K562 (cell line): ENCODE measurements at regions not wholly inside any gene's neighbourhood (a gene's known extent, or its start where the extent isn't known, plus 50 kb on each side); places are given as distances from the start of the nearest gene placed in this dataset.

Experiments
- ATAC-seq: fragments of 200-7000 bp; cut with Tn5 transposase; 3 replicates; pipeline ENCODE4 v1.9.1; 2020; ENCODE audit warnings: moderate library complexity
- BruUV-seq: library from RNA; stranded (reverse); fragments of 400-500 nt; replicated peaks from 2 replicates; lab custom pipeline; 2021; lab: Mats Ljungman, UMichigan
- CTCF ChIA-PET: fragments of 300-600 bp; formaldehyde crosslinking; extraction: SDS; loops from one replicate; lab custom pipeline; 2021; ENCODE audit warnings: low intra/inter-chr PET ratio; lab: Yijun Ruan, JAX
- POLR2A ChIA-PET: fragments of 300-600, 350-650 bp; sonication (Branson Sonifier 250); formaldehyde crosslinking; extraction: SDS; loops from one replicate; lab custom pipeline; 2021; ENCODE audit warnings: antibody characterized with exemption, inconsistent platforms; lab: Yijun Ruan, JAX
- DNase-seq, 4 experiments: peaks; one replicate each; pipeline versions ENCODE4 v3.0.0 to v3.0.0-alpha.2; 2011 to 2018; ENCODE audit warnings: low spot score in 3 of 4, mixed read lengths in 3 of 4; ENCODE audit errors: extremely low read depth in 1 of 4
- FAIRE-seq: peaks from 2 replicates; lab custom pipeline; 2011; peaks lifted over from hg19 to GRCh38; lab: Jason Lieb, UNC
- H2AFZ ChIP-seq: 2 replicates; pipeline ENCODE4 v1.6.0; 2011; ENCODE audit warnings: low read depth, low read length, control low read depth, inconsistent platforms
- H3K27ac ChIP-seq: fragments of 200-600 bp; 3 replicates; pipeline ENCODE4 v1.8.0; 2011; ENCODE audit warnings: low read depth, mild to moderate bottlenecking, control low read depth, inconsistent platforms, low read length, moderate library complexity, mixed read lengths; ENCODE audit errors: extremely low read depth
- H3K27me3 ChIP-seq, 2 experiments: fragments of 300-600 bp in 1 of 2; 2 replicates in 1 of 2; 3 replicates in 1 of 2; pipeline versions ENCODE4 v1.6.0 to v1.8.0; 2011; ENCODE audit warnings: inconsistent platforms in 2 of 2, low read length in 2 of 2, mild to moderate bottlenecking in 1 of 2, mixed read lengths in 1 of 2, moderate library complexity in 1 of 2; ENCODE audit not compliant: control insufficient read depth in 2 of 2, insufficient read depth in 2 of 2
- H3K36me3 ChIP-seq: fragments of 300-600 bp; 3 replicates; pipeline ENCODE4 v1.8.0; 2011; ENCODE audit warnings: mild to moderate bottlenecking, low read length, inconsistent platforms; ENCODE audit not compliant: control insufficient read depth, insufficient read depth
- H3K4me1 ChIP-seq, 2 experiments: fragments of 200-600 bp in 1 of 2; replicated peaks in 1 of 2; 2 replicates in 1 of 2; 3 replicates in 1 of 2; pipeline versions ENCODE4 v1.5.1 to v1.8.0; 2011; ENCODE audit warnings: inconsistent platforms in 2 of 2, low read length in 2 of 2, mild to moderate bottlenecking in 1 of 2, mixed read lengths in 1 of 2, moderate library complexity in 1 of 2; ENCODE audit not compliant: control insufficient read depth in 2 of 2, insufficient read depth in 2 of 2
- H3K4me2 ChIP-seq: 2 replicates; pipeline ENCODE4 v1.6.1; 2011; ENCODE audit warnings: low read length, control low read depth, inconsistent platforms, mixed read lengths; ENCODE audit not compliant: insufficient read depth
- H3K4me3 ChIP-seq: fragments of 200-600 bp; sonication (generic), shearing (Covaris generic); 2 replicates; pipeline ENCODE4 v1.5.1; 2016; ENCODE audit warnings: control low read depth, inconsistent platforms
- H3K79me2 ChIP-seq: fragments of 200-600 bp; 3 replicates; pipeline ENCODE4 v1.8.0; 2011; ENCODE audit warnings: low read length, inconsistent platforms; ENCODE audit not compliant: control insufficient read depth, insufficient read depth
- H3K9ac ChIP-seq, 2 experiments: 2 replicates each; pipeline versions ENCODE4 v1.6.0 to v1.6.1; 2011; ENCODE audit warnings: low read depth in 2 of 2, low read length in 2 of 2, control low read depth in 1 of 2, inconsistent platforms in 1 of 2, mild to moderate bottlenecking in 1 of 2, mixed read lengths in 1 of 2; ENCODE audit not compliant: insufficient read depth in 1 of 2
- H3K9me1 ChIP-seq: one replicate; pipeline ENCODE4 v1.6.0; 2011; ENCODE audit warnings: inconsistent platforms, mild to moderate bottlenecking, low read length, moderate library complexity; ENCODE audit not compliant: control insufficient read depth, insufficient read depth
- H3K9me3 ChIP-seq: replicated peaks from 2 replicates; pipeline ENCODE4 v1.5.1; 2011; ENCODE audit warnings: low read depth, low read length, inconsistent platforms; ENCODE audit not compliant: control insufficient read depth, insufficient read depth
- H4K20me1 ChIP-seq: replicated peaks from 2 replicates; pipeline ENCODE4 v1.6.1; 2011; ENCODE audit warnings: low read length, inconsistent platforms, mixed read lengths; ENCODE audit not compliant: control insufficient read depth, insufficient read depth
- CCNT2 ChIP-seq: IDR thresholded peaks from 2 replicates; pipeline ENCODE4 v1.6.1; 2011; ENCODE audit warnings: borderline replicate concordance, low read depth, mild to moderate bottlenecking, moderate library complexity, mixed read lengths, low read length; ENCODE audit not compliant: insufficient read length; ENCODE audit errors: extremely low read depth
- EGR1 ChIP-seq: fragments of 450-650 bp; conservative IDR thresholded peaks from 2 replicates; pipeline ENCODE4 v1.6.1; 2017; ENCODE audit warnings: mild to moderate bottlenecking
- ERF ChIP-seq: fragments of 450-650 bp; formaldehyde crosslinking; IDR thresholded peaks from 2 replicates; pipeline ENCODE4 v1.4.0; 2020; ENCODE audit warnings: mild to moderate bottlenecking, mixed read lengths
- HMG20A ChIP-seq: fragments of 450-650 bp; formaldehyde crosslinking; conservative IDR thresholded peaks from 2 replicates; pipeline ENCODE4 v1.4.0; 2020; ENCODE audit warnings: mild to moderate bottlenecking, mixed read lengths
- PCBP1 ChIP-seq: fragments of 200-400 bp; formaldehyde crosslinking; IDR thresholded peaks from 2 replicates; pipeline ENCODE4 v1.6.1; 2018; ENCODE audit warnings: mild to moderate bottlenecking, low read depth, low read length; ENCODE audit not compliant: poor library complexity, severe bottlenecking
- RBBP5 ChIP-seq: fragments of 200-600 bp; sonication (generic); IDR thresholded peaks from 2 replicates; pipeline ENCODE4 v1.6.1; 2012; ENCODE audit warnings: borderline replicate concordance, mild to moderate bottlenecking, low read length, control low read depth, inconsistent platforms; ENCODE audit not compliant: insufficient read depth, poor library complexity, severe bottlenecking
- TCF7 ChIP-seq: sonication (generic); IDR thresholded peaks from 2 replicates; pipeline ENCODE4 v1.6.1; 2016; ENCODE audit warnings: antibody characterized with exemption, borderline replicate concordance
- U2AF1 ChIP-seq: fragments of 200-400 bp; formaldehyde crosslinking; optimal IDR thresholded peaks from 2 replicates; pipeline ENCODE3; 2017; ENCODE audit warnings: mild to moderate bottlenecking, low read depth, low read length, moderate library complexity
- ZBTB40 ChIP-seq, 2 experiments: fragments of 450-650 bp in 1 of 2; sonication (generic) in 1 of 2; formaldehyde crosslinking in 1 of 2; IDR thresholded peaks; 2 replicates each; pipeline versions ENCODE4 v1.7.1 to v1.9.0; 2016 to 2022; ENCODE audit warnings: inconsistent platforms in 1 of 2, mild to moderate bottlenecking in 1 of 2, missing genetic modification reagents in 1 of 2
- WGBS: fragments of 100-300 bp; shearing (Covaris generic); methylation state at CpG from one replicate; pipeline ENCODE4 v1.1.6; 2016; ENCODE audit warnings: low coverage, mixed read lengths; ENCODE audit not compliant: insufficient coverage; ENCODE audit errors: missing lambda C conversion rate; 5-methylcytosine and 5-hydroxymethylcytosine counted together
- in situ Hi-C: fragments of 300-500 bp; cut with MboI; formaldehyde crosslinking; loops from 4 replicates; pipeline ENCODE4 v1.15.0; 2018; ENCODE audit warnings: inconsistent platforms, mixed read lengths
- intact Hi-C: fragments of 100-400 bp; cut with micrococcal nuclease; formaldehyde crosslinking; loops from 2 replicates; pipeline ENCODE4 v1.14.2; 2022

DNA sequence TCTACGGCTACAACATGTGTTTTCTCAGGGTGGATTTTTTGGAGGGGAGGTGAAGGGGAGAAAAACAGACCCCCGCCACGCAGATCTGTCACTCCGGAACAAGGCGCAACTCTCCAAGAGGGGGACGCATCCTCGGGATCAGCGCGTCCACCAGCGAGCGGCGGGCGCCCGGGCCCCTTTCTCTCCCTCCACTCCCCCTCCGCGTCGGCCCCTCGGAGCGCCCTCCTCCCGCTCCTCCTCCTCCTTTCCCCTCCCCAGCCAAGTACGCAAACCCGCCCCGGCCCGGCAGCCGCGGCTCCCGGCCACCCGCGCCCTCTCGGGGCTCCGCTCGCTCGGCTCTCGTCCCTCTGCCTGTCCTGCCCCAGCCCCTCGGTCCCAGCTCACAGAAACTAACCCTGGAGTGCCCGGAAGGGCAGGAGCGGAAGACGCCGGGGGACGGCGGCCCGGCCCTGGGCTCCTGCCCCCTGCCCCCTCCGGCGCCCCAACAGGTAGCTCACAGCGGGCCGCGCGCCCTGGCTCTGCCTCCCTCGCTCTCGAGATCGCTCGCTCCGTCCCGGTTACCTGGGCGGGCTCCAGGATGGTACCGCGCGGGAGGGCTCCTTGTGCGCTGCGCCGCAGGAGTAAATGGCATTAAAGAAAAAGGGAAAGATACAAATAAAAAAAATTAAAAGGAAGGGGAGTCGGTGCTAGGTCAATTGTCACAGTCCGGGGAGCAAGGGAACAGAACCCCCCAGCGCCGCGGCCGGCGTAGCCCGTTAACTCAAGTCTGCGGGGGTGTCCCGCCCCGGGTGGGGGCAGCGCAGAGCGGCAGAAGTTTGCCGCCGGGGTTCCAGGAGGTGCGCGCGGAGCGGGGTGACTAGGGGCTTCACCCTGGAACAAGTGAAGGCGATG lies 131.4 kb upstream of the C11orf58 start:
- H2AFZ ChIP-seq, result peak overlapping the region; percentile 86
- intact Hi-C loops (loop anchor here (2.0 to 10.0 kb wide), 7 partner anchors 152 to 780 kb away; partner anchors contain the start of gene SOX6), in situ Hi-C loops (loop anchor here (5.0 to 25.0 kb wide), 3 partner anchors 415 to 770 kb away; no protein-coding TSS in a partner anchor)
- no peaks in the 10 kb centered on the region for H3K36me3 ChIP-seq
- H3K4me1 ChIP-seq, result peaks cover 16 to 45% of the 10 kb centered on the region in 2 experiments; a peak in 4 of 5 replicates
- FAIRE-seq (no peak), DNase-seq (peak; percentile 47 to 58 (median 52)), ATAC-seq (peak; percentile 29)
- H3K4me2 ChIP-seq, result peak overlapping the region; percentile 79
- peaks cover 25% of the 10 kb centered on the region for H3K79me2 ChIP-seq
- 2% methylated on average over 55 of the region's 81 CpGs for WGBS
- H3K9me3 ChIP-seq, result no peaks in the 10 kb centered on the region
- no TSS peak for BruUV-seq
- ChIA-PET POLR2A (interaction anchor here (0.5 to 1.0 kb wide), 2 partner anchors 413 to 834 kb away, joined by 3 to 5 read pairs; no protein-coding TSS in a partner anchor), CTCF (interaction anchor here (0.7 to 3.7 kb wide), 2 partner anchors 416 to 960 kb away, joined by 3 to 24 read pairs; no protein-coding TSS in a partner anchor)
- H3K4me3 ChIP-seq, result peak overlapping the region; percentile 71
- H3K27ac ChIP-seq, result peak overlapping the region; percentile 90
- no peaks in the 10 kb centered on the region for H3K9me1 ChIP-seq
- H3K27me3 ChIP-seq, result no peaks in the 10 kb centered on the region
- H3K9ac ChIP-seq, result peak overlapping the region; percentile 75 to 93
- no peaks in the 10 kb centered on the region for H4K20me1 ChIP-seq
- TF ChIP-seq ERF (CRISPR knock-in tag), result no peak
- peak; percentile 72 for TF ChIP-seq EGR1
- TF ChIP-seq TCF7, result no peak
- TF ChIP-seq U2AF1, result peak; percentile 22
- TF ChIP-seq ZBTB40 (IDR thresholded peaks at IDR 0.05), result peak; percentile 13; the same call in 1 of the 2 replicates
- no peak for TF ChIP-seq ZBTB40 (CRISPR knock-in tag; IDR thresholded peaks at IDR 0.05)
- TF ChIP-seq HMG20A (CRISPR knock-in tag), result no peak
- TF ChIP-seq RBBP5, result peak; percentile 35
- TF ChIP-seq CCNT2, result peak; percentile 8
- peak; percentile 74 for TF ChIP-seq PCBP1
